ENCODE measurements at regions not wholly inside any gene's neighbourhood (a gene's known extent, or its start where the extent isn't known, plus 50 kb on each side); places are given as distances from the start of the nearest gene placed in this dataset.

- no peak for DNase-seq (ENCODE audit: extremely low read depth in 1 of 2, low read depth in 1 of 2)
These were observed 196.2 kb downstream of the PAX1 start for GRCh38 chr20:21901470-21902275.

GRCh38 chr20:21900431-21900830 lies 195.0 kb downstream of the PAX1 start:
- no peak for DNase-seq (ENCODE audit: extremely low read depth in 1 of 2, low read depth in 1 of 2)

GRCh38 chr20:21874921-21875320 lies 169.5 kb downstream of the PAX1 start:
- DNase-seq (ENCODE audit: extremely low read depth in 1 of 2, low read depth in 1 of 2), result no peak

GRCh38 chr20:21874127-21874526 lies 168.7 kb downstream of the PAX1 start:
- no peak for DNase-seq (ENCODE audit: extremely low read depth in 1 of 2, low read depth in 1 of 2)

- DNase-seq (ENCODE audit: extremely low read depth in 1 of 2, low read depth in 1 of 2), result no peak
These were observed 167.8 kb downstream of the PAX1 start for GRCh38 chr20:21873291-21873690.

- DNase-seq (ENCODE audit: extremely low read depth in 1 of 2, low read depth in 1 of 2), result no peak
These were observed 162.3 kb downstream of the PAX1 start for GRCh38 chr20:21867811-21868210.

GRCh38 chr20:21867353-21867752 lies 161.9 kb downstream of the PAX1 start:
- DNase-seq (ENCODE audit: extremely low read depth in 1 of 2, low read depth in 1 of 2), result no peak

- no peak for DNase-seq (ENCODE audit: extremely low read depth in 1 of 2, low read depth in 1 of 2)
These were observed 157.5 kb downstream of the PAX1 start for GRCh38 chr20:21862956-21863355.

GRCh38 chr20:21862259-21862946 lies 156.9 kb downstream of the PAX1 start:
- DNase-seq (ENCODE audit: extremely low read depth in 1 of 2, low read depth in 1 of 2), result no peak

GRCh38 chr20:21840991-21841390 lies 135.5 kb downstream of the PAX1 start:
- no peak for DNase-seq (ENCODE audit: extremely low read depth in 1 of 2, low read depth in 1 of 2)

- no peak for DNase-seq (ENCODE audit: extremely low read depth in 1 of 2, low read depth in 1 of 2)
These were observed 134.5 kb downstream of the PAX1 start for GRCh38 chr20:21839982-21840381.

GRCh38 chr20:21836346-21836745 lies 130.9 kb downstream of the PAX1 start:
- DNase-seq (ENCODE audit: extremely low read depth in 1 of 2, low read depth in 1 of 2), result no peak

- no peak for DNase-seq (ENCODE audit: extremely low read depth in 1 of 2, low read depth in 1 of 2)
These were observed 129.6 kb downstream of the PAX1 start for GRCh38 chr20:21835042-21835441.

GRCh38 chr20:21832442-21833385 lies 127.2 kb downstream of the PAX1 start:
- no peak for DNase-seq (ENCODE audit: extremely low read depth in 1 of 2, low read depth in 1 of 2)

- no peak for DNase-seq (ENCODE audit: extremely low read depth in 1 of 2, low read depth in 1 of 2)
These were observed 121.5 kb downstream of the PAX1 start for GRCh38 chr20:21826976-21827375.

GRCh38 chr20:21821358-21821757 lies 115.9 kb downstream of the PAX1 start:
- no peak for DNase-seq (ENCODE audit: extremely low read depth in 1 of 2, low read depth in 1 of 2)

- DNase-seq (ENCODE audit: extremely low read depth in 1 of 2, low read depth in 1 of 2), result no peak
These were observed 115.2 kb downstream of the PAX1 start for GRCh38 chr20:21820688-21821087.

GRCh38 chr20:21820045-21820444 lies 114.6 kb downstream of the PAX1 start:
- no peak for DNase-seq (ENCODE audit: extremely low read depth in 1 of 2, low read depth in 1 of 2)

- DNase-seq (ENCODE audit: extremely low read depth in 1 of 2, low read depth in 1 of 2), result no peak
These were observed 106.9 kb downstream of the PAX1 start for GRCh38 chr20:21812379-21812778.

GRCh38 chr20:21809961-21810523 lies 104.6 kb downstream of the PAX1 start:
- no peak for DNase-seq (ENCODE audit: extremely low read depth in 1 of 2, low read depth in 1 of 2)
